ENCODE measurements at regions not wholly inside any gene's neighbourhood (a gene's known extent, or its start where the extent isn't known, plus 50 kb on each side); places are given as distances from the start of the nearest gene placed in this dataset.
"Not testable (repeated sequence)": the region's sequence is repeated elsewhere in the genome, so short reads cannot be mapped to it uniquely, and the experiment has no call there.

DNA sequence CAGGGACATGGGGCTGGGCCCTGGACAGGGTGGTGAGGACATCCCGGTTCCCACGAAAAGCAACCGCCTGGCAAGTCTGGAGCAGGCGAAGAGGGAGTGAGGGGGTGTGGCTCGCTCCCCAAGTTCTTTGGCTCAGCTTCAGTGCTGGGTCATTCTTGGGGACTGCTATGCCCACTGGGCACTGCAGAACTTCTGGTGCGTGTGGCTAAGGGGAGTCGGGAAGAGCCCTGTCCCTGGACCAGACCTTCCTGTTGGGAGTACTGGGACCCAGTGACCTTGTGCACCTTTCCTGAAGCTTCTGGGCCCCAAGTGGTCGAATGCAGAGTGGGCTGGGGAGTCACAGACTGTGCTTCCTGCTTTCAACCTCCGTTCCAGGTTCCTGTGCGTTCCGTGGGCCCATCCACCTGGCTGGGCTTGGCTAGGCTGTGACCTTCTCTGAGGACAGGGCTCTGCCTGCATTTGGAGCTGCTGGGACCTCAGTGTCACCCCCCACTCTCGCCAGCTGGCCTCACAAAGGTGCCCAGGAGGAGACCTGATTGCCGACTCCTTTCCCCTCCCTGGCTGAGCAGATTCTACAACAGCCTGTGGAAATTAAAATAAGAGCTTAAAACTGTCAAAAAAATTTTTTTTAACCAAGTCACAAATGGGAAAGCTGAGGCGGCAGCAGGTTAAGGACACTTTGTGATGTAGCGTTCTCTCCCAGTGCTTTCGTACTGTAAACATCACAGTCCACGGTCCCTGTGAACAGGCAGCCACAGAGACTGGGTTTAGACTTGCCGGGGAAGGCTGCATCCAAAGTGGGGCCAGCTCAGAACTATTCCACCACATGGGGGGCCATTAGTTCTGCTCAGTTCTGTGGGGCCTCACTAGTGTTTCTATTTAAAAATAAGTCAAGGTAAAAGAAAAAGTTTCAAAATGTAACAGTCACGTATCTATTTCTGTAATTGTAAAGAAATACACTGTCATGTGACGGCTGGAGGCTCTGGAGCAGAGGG, 63.8 kb upstream of the WNT7B start:
- DNase-seq (ENCODE audit: low read depth) = no peak

DNA sequence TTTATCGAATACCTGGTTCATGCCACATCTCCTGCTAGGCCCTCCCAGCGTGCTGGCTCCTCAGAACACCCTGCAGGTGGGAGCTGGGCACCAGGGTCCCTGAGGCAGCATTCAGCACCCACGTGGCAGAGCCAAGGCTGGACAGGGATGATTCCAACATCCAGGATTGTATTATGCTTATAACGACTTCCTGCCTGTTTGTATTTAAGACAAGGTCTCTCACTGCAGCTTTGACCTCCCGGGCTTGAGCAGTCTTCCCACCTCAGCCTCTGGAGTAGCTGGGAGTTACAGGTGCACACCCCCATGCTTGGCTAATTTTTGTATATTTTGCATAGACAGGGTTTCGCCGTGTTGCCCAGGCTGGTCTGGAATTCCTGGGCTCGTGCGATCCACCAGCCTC, 64.7 kb upstream of the WNT7B start:
- no peak for DNase-seq (ENCODE audit: low read depth)

DNA sequence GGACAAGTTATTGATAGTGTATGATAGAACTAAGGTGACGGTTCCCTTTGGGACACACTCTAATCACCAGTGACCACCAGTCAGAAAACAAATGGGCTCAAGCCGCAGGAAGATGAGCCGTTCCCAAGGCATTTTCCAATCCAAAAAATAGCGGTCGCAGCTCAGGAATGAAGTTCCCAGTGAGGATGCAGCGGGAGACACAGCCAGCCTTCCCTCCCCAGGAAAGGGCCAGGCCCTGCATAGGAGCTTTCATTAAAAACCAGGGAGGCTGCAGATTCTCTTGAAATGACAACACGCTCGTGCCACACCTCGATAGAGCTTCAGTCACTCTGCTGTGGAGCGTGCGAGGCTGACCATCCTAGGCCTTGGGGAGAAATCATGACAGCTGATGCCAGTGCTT, 65.8 kb upstream of the WNT7B start:
- no peak for DNase-seq (ENCODE audit: low read depth)

DNA sequence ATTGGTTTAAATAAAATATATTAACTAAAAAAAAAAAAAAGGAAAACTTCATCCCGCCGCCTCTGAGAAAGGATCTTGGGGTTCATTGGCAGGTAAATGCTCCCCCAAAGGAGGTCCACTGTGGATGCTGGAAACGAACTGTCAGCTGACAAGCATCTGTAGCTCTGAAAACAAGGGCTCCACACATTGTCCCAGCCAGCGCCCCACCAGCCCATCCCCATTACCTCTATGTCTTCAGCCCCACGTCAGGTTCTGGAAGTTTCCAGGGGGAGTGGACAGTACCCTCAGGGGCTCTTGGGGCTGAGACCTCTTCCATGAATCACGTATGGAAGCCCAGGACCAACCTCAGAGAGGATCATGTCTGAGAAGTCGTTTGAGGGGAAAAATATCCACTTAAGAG, 66.4 kb upstream of the WNT7B start:
- no peak for DNase-seq (ENCODE audit: low read depth)

GRCh38 chr22:46043816-46044620, 67.1 kb upstream of the WNT7B start:
- DNase-seq (ENCODE audit: low read depth) = no peak

DNA sequence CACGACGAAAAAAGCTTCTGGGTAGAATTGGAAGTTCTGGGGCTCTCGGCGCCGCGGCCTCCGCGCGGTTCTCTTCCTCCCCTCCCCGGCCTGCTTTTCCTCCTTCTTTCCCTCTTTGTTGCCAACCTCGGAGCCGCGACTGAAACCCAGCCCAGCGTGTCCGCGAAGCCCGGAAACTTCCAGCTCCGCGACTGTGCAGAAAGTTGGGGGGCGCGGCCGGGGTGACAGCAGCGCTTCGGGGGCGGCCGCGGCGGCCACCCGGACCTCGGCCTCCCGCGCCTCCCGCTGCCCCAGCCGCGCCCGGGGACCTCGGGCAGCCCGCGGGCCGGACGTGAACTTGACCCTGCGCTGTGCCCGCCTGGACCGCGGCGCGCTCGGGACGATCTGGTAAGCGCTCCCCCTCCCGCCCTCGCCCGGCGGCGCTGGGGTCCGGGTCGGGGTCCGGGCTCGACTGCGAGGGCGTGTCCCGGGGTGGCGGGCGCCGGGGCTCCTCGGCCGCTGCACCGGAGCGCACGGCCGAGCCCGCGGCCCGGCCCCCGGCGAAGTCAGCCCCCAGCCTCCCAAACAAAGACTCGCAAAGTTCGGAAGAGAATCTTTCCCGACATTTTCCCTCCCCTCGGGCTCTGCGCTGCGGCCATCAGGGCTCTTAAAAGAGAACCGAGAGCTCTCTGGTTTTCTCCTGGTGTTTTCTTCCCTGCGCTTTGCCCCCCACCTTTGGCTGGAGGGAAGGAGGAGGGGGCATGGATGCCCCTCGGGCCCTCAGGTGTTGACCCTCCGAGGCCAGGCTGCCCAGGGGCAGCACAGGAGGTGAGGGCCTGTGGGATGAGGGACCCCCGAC, 67.9 kb upstream of the WNT7B start:
- DNase-seq (ENCODE audit: low read depth) = no peak

DNA sequence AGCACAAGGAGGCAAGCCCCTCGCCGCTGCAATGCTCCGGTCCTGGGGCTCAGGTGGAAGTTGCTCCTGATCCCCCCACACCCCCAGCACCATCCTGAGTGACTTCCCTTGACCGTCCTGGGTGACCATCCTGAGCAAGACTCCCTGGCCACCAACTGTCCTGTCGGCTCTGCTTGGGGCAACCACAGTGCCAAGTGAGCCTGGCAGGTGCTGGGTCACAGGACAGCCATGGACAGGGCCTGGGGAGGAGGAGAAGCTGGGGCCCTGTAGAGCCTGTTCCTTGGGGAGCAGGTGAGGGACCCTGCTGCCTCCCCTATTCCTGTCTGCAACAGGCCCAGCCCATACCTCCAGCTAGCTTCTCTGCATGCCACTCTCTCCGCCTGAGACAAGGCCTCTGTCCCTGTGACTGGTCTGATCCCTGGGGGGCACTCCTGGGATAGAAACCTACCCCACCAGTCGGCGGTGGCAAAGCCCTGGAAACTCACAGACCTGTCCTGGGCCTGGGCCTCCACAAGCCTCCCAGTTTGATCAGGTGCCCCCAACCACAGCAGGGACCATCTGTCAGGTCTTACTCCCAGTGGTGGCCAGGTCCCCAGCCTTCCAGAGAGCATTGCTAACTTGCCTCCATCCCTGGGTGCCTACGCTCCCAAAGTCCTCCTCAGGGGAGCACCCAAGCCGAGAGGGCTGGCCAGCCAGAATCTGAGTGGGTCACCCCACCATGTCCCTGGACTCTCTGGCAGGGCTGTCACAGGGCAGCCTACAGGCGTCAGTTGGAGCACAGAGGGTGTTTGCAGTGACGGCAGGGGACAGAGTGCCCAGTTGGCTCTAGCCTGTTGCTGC, 68.7 kb upstream of the WNT7B start:
- no peak for DNase-seq (ENCODE audit: low read depth)

DNA sequence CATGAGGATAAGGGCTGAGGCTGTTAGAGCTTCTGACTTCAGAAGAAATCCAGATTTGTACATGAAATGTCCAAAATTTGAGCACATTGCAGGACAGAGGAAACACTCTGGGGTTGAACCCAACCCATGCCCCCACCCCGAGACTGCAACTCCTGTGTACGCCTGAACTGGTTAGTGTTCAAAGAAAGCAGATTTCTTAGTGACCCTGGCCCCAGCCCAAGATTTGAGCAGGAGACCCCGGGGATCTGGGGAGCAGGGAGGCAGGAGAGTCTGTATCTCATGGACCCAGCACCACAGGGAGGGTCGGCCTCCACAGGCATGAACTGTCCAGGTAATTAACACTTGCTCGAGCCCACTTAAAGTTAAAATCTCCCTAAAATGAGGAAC, 69.3 kb upstream of the WNT7B start:
- DNase-seq (ENCODE audit: low read depth) = no peak

DNA sequence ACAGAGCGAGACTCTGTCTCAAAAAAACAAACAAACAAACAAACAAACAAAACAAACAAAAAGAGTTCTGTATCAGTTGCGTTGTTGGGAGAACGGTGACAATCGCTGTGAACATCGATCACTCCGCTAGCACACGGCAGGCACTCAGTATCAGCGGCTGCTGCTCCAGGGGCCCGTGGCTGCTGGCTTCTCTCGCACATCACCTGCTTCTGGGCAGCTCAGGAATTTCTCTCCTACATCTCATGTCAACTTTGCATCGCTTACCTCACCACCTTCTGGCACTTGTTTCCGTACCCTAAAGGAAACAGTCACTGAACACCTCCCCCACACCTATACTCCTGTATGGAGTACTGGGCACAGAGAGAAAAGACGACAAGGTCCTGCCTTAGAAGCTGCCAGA, 70.3 kb upstream of the WNT7B start:
- DNase-seq (ENCODE audit: low read depth) = no peak

- no peak for DNase-seq (ENCODE audit: low read depth)
Observed at GRCh38 chr22:46047841-46048595, 71.1 kb upstream of the WNT7B start.

DNA sequence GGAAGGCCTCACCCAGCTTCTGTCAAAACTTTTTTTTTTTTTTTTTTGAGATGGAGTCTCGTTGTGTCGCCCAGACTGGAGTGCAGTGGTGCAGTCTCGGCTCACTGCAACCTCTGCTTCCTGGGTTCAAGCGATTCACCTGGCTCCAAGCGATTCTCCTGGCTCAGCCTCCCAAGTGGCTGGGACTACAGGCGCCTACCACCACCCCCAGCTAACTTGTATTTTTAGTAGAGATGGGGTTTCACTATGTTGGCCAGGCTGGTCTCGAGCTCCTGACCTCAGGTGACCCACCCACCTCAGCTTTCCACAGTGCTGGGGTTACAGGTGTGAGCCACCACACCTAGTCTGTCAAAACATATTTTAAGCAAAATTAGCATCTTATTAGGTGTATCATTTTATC, 71.7 kb upstream of the WNT7B start:
- DNase-seq (ENCODE audit: low read depth) = not testable (repeated sequence)

DNA sequence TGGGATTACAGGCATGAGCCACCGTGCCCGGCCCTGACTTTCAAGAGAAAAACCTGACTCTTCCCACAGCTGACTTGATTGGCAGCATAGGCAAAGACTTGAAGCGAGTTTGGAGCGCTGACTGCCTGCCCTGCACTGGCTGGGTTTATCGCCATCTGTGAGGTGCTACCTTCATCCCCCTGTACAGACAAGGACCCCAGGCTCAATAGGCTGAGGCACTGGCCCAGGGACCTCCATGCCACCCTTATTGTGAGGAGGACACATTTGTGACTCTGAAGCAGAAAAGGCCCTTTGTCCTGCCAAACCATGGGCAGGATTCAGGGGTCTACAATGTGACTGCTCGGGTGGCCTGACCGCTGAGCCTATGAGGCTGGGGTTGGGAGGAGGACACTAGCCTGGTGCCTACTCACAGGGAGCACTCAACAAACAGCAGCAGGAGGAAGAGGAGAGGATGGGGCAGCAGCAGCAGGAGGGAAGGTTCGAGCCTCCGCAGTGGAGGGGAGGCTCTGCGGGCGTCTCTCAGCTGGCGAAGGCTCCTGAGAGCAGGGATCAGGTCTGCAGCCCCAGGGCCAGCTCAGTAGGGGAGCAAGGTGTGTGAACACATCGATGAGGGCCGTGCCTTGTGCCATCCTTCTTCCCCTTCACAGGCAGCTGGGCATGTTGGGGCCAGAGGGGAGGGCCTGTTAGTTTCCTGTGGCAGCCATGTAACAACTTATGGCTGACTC, 72.9 kb upstream of the WNT7B start:
- no peak for DNase-seq (ENCODE audit: low read depth)

DNA sequence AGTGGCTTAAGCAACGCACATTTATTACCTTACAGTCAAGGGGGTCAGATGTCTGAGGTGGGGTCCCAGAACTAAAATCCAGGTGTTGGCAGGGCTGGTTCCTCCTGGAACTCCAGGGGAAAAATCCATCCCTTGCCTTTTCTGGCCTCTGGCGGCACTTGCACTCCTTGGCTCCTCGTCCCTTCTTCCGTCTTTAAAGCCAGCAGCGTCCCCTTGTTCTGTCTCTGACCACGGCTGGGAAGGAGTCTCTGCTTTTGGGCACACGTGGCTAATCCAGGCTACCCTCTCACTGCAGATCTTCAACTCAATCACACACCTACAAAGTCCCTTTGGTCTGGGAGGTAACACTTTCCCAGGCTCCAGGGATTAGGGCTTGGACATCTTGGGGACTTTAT, 73.5 kb upstream of the WNT7B start:
- no peak for DNase-seq (ENCODE audit: low read depth)

GRCh38 chr22:46050916-46051614, 74.1 kb upstream of the WNT7B start:
- no peak for DNase-seq (ENCODE audit: low read depth)

GRCh38 chr22:46051646-46052045, 74.7 kb upstream of the WNT7B start:
- no peak for DNase-seq (ENCODE audit: low read depth)

GRCh38 chr22:46052331-46052771, 75.4 kb upstream of the WNT7B start:
- DNase-seq (ENCODE audit: low read depth) = no peak

DNA sequence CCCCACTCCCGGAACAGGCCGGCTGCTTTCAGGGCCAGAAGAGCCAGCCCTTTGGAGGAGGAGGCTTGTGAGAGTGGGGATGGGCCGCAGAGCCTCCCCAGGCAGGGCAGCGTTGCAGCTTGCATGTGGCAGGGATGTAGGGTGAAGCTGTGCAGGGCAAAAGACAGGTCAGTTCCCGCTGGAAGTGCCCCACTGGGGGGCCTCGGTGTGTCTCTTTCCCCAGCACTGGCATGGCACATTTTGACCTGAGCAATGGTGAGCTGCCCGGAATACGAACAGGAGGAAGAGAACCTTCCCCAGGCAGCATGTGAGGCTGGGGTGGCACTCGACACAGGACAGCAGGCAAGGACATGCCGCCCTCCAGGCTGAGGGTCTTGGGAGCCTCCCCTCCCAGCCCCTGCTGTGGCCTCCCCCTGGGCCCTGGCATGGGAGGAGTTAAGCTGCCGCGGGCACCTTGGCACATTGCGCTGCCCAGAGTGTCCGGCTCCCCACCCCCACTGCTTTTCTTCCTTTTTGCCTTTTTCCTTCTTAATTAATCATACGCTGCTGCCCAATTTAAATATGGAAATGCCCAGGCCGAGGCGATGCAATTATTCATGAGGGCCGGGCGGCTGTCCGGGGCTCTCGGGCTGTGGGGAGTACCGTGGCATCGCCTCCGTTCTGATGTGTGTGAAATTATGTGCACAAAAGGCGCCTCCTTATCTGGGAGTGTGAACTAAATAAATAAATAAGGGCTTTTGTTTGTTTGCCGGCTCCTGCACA, 76.0 kb upstream of the WNT7B start:
- DNase-seq (ENCODE audit: low read depth) = no peak

DNA sequence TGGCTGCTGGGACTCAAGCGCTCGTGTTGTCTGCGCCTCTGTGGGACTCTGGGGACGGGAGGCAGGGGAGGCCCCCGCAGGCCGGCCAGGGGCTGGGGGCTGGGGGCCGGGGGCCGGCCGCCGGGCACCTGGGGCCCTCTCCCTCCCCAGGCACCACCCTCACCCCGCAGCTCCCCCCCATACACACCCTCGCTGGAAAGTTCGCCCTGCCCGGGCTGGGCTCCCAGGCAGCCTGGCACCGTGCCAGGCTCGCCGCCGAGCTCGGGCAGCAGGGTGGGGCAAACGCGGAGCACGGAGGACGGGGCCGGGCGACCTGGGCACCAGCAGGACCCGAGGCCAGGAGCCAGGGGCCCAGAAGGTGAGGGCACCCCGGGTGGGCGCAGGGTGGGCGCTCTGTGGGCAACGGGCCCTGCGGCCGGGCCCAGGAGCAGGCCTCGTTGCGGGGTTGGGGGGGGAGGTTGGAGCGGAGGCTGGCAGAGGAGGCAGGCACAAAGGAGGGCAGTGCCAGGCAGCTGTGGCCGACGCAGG, 76.7 kb upstream of the WNT7B start:
- DNase-seq (ENCODE audit: low read depth) = no peak

Measured in stimulated activated CD8-positive, alpha-beta memory T cell treated with anti-CD3 and anti-CD28 coated beads, Interleukin-12 subunit alpha, Interleukin-12 subunit beta, amount 100 ng/mL, for 1 hour (primary cell).